DMS53 (cell line): ENCODE measurements at regions not wholly inside any gene's neighbourhood (a gene's known extent, or its start where the extent isn't known, plus 50 kb on each side); places are given as distances from the start of the nearest gene placed in this dataset.
"Not testable (repeated sequence)": the region's sequence is repeated elsewhere in the genome, so short reads cannot be mapped to it uniquely, and the experiment has no call there.

ENCODE experiments used
- DNase-seq: peaks from one replicate; lab custom pipeline; 2025; lab: John Stamatoyannopoulos, UW

DNA sequence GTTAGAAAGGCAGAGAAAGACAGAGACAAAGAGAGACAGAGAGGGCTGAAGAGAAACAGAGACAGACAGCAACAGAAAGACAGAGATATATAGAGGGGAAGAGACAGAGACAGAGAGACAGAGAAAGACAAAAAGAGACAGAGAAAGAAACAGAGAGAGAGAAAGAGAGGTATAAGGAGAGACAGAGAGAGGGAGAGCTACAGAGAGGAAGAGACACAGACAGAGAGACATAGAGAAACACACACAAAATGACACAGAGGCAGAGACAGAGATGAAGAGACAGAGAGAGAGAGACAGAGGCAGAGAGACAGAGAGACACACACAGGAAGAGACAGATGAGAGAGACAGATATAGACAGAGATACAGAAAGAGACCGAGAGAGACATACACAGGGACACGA is 168.6 kb downstream of the TMEM121 start:
- DNase-seq = no peak

DNA sequence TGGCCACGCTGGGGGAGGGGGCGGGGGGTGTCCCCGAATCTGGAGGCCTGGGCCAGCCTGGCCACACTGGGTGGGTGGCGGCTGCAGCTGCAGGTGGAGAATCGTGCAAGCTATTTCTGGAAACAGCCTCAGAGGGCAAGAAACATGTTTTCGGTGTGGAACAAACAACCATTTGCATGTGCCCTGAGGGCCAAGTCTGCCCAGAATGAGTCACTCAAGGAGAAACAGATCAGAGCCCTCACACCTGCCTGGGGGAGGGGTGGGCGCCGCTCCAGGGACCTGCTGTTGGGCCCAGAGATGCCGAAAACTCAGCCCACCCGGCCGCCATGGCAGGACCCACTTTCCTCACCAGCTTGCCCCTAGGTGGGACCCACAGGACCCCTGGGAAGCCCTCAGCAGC is 170.0 kb downstream of the TMEM121 start:
- not testable (repeated sequence) for DNase-seq

DNA sequence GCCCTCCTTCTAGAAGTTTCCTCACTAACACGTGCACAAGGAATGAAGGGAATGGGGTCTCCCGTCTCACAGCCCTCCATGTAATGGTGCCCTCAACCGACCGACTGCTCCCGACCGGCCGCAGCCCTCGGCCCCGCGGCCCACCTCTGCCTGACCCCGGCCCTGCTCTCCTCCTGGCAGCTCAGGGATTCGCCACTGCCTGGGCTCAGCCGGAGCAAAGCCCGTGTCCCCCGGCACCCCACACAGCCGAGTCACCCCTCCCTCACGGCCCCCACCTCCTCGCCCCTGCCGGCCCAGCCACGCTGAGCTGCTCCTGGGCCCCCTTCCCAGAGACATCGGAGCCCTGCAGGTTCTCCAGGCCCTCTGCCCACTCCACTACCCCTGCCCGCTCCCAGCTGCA is 171.0 kb downstream of the TMEM121 start:
- DNase-seq = not testable (repeated sequence)

DNA sequence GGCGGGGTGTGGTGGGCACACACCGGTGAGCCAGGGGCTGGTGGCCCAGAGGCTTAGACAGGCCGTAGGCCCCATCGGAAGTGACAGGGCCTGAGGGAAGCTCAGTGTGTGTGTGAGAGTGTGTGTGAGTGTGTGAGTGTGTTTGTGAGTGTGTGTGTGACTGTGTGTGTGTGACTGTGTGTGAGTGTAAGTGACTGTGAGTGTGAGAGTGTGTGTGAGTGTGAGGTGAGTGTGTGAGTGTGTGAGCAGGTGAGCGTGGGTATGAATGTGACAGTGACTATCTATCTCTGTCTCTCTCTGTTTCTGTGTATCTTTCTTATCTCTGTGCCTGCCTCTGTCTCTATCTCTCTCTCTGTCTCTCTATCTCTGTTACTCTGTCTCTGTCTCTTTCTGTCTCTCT is 171.6 kb downstream of the TMEM121 start:
- not testable (repeated sequence) for DNase-seq

DNA sequence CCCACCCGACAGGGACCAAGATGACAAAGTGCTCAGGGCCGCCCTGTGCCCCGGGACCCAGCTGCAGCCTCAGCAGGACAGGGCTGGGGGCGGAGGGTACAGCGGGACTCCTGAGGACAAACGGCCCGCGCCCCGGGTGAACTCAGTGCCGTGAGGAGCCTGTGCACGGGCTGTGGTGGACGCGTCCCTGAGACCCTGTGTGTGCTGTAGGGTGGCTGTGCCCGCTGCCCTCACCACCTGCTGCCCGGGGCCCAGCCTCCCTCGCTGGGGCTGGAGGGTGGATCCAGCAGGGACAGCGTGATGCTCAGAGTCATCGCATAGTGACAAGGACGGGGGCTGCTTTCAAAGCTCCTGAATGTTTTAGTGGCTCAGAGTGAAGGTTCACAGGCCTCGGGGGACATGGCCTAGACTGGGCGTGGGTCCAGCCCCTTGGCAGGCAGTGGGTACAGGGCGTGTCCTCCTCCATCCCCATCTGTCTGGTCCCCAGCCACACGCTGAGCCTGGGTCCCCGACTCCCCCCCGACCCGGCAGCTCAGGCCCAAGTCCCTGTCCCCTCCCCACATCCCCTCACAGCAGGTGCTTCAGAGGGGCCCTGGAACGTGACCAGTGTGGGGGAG is 172.7 kb downstream of the TMEM121 start:
- not testable (repeated sequence) for DNase-seq

DNA sequence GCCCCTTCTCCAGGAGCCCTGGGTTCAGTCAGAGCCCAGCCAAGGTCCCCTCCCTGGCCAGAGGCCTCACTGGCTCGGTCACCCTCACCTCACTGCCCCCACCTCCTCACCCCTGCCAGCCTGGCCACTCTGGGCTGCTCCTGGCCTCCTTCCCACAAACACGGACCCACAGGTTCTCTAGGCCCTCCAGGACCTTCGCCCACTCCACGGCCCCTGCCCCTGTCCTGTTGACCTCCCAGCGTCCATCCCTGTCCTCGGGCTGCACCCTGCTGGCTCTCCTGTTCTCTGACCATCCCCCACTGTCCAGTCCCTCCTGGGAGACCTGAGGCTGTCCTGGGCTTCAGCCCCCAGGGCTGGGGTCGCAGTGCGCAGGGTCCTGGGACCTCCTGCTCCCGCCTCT is 173.3 kb downstream of the TMEM121 start:
- not testable (repeated sequence) for DNase-seq

DNA sequence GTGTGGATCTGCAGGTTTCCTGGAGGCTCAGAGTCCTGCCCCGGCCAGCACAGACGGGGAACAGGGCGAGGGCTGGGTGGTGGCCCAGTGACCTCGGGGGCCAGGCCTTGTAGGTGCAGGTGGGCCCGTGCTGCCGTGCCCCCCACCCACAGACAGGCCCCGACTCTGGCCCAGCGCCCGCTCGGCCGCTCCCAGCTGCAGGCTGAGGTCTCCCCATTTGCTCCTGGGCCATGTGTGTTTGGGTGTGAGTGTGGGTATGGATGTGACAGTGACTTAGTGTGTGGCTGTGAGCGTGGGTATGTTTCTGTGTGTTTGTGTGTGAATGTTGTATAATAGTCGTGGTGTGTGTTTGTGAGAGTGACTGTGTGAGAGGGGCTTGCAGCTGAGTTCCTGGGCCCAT is 173.8 kb downstream of the TMEM121 start:
- DNase-seq = not testable (repeated sequence)

DNA sequence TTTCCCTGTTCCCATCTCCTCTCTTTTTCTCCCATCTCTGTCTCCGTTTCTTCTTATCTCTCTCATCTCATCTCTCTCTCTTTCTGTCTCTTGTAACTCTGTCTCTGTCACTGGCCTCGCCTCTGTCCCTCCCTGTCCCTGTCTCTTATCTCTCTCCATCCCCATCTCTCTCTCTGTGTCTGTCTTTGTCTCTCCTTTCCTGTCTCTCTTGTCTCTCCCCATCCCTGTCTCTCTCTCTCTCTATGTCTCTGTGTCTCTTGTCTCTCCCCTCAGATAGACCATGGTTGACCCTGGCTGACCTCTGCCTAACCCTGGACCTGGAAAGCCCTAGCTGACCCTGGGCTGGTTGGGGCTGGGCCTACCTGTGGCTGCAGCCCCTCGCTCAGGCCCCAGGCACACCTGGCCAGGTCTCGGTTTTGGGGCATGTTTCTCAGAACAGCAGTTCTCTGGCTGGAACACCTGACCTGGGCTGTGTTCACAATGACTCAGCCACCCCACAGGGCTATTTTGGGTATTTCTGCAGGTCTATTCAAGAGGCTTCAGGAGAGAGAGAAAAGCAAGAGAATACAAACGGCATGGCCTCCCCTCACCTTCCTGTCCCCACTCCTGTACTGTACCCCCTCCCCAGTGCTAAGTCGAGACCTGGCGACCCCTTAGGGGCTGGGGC is 174.4 kb downstream of the TMEM121 start:
- DNase-seq = no peak

DNA sequence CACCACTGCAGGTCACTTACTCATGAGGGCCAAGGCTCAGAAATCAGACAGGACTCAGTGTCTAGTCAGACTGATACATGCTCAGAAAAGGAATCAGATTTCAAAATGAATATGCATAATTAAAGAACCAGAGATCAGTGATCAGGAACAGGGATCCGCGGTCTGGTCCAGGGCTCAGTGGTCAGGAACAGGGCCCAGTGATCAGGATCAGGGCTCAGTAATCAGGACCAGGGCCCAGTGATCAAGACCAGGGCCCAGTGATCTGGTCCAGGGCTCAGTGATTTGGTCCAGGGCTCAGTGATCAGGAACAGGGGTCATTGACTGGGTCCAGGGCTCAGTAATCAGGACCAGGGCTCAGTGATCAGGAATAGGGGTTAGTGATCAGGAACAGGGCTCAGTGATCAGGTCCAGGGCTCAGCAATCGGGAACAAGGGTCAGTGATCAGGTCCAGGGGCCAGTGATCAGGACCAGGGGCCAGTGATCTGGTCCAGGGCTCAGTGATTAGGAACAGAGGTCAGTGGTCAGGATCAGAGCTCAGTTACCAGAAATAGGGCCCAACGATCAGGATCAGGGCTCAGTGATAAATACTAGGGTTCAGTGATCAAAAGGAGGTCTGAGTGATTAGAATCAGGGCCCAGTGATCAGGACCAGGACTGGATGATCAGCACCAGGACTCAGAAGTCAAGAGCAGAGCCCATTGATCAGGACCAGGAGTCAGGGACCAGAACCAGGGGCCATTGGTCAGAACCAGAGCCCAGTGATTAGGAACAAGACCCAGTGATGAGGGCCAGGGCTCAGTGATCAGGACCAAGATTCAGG is 175.3 kb downstream of the TMEM121 start:
- DNase-seq = no peak

DNA sequence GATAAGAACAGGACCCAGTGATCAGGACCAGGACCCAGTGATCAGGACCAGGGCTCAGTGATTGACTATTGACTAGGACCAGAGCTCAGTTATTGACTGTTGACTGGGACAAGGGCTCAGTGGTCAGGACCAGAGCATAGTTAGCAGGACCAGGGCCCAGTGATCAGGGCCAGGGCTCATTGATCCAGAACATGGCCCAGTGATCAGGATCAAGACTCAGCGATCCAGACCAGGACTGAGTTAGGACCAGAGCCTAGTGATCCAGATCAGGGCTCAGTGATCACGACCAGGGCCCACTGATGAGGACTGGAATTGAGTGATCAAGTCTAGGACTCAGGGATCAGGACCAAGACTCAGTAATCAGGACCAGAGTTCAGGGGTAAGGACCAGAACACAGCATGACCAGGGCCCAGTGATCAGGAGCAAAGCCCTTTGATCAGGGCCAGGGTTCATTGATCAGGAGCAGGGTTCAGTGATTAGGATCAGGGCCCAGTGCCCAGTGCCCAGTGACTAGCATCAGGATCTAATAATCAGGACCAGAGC is 176.0 kb downstream of the TMEM121 start:
- DNase-seq = no peak

DNA sequence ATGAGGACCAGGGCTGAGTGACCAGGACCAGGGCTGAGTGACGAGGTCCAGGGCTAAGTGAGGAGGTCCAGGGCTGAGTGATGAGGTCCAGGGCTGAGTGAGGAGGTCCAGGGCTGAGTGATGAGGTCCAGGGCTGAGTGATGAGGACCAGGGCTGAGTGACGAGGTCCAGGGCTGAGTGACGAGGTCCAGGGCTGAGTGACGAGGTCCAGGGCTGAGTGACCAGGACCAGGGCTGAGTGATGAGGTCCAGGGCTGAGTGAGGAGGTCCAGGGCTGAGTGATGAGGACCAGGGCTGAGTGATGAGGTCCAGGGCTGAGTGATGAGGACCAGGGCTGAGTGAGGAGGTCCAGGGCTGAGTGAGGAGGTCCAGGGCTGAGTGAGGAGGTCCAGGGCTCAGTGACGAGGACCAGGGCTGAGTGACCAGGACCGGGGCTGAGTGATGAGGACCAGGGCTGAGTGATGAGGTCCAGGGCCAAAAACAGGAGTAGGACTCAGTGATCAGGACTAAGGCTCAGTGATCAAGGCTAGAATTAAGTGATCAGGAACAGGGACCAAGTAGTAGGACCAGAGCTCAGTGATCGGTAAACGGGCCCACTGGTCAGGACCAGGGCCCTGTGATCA is 176.8 kb downstream of the TMEM121 start:
- not testable (repeated sequence) for DNase-seq

DNA sequence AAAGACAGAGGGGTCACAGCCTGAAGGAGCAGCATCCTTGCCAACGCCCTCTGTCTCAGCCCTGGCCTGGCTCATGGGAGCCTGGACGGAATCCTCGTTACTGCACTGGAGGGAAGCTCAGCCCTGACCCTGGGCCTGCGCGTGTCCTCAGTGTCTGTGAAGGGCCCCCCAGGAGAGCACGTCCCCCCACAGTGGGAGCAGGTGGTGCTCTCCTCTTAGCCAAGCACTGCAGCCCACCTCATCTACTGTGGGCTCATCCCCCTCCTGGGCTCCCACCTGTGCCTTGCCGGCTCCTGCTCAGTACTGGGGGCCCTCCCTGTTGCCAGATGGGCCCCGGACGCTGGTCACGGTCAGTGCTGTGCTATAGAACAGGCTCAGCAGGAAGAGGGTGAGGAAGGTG is 177.7 kb downstream of the TMEM121 start:
- not testable (repeated sequence) for DNase-seq

DNA sequence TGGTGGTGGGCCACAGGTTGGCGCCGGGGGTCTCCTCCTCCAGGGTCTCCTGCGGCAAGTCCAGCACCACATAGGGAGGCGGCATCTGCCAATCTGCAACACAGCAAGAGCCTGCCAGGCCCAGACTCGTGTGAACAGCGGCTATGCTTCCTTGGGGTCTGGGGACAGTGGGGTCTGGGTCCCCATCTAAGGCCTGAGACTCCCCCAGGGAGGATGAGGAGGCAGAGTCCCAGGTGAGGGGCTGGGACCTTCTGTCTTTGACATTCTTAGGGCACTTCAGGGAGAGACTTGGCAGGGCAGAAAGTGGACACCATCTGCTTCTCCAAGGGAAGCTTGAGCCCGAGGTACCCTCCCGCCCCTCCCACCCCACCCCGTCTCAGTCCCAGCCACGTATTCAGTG is 178.1 kb downstream of the TMEM121 start:
- DNase-seq = not testable (repeated sequence)

DNA sequence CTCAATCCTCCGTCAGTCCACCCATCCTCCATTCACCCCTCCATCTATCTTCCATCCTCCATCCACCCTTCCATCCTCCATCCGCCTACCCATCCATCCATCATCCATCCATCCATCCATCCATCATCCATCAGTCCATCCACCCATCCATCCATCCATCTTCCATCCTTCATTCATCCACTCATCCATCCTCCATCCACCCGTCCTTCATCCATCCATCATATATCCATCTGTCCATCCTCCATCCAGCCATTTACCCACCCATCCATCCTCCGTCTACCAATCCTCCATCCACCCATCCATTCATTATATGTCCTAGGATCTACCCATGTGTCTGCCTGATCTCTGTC is 179.1 kb downstream of the TMEM121 start:
- not testable (repeated sequence) for DNase-seq

DNA sequence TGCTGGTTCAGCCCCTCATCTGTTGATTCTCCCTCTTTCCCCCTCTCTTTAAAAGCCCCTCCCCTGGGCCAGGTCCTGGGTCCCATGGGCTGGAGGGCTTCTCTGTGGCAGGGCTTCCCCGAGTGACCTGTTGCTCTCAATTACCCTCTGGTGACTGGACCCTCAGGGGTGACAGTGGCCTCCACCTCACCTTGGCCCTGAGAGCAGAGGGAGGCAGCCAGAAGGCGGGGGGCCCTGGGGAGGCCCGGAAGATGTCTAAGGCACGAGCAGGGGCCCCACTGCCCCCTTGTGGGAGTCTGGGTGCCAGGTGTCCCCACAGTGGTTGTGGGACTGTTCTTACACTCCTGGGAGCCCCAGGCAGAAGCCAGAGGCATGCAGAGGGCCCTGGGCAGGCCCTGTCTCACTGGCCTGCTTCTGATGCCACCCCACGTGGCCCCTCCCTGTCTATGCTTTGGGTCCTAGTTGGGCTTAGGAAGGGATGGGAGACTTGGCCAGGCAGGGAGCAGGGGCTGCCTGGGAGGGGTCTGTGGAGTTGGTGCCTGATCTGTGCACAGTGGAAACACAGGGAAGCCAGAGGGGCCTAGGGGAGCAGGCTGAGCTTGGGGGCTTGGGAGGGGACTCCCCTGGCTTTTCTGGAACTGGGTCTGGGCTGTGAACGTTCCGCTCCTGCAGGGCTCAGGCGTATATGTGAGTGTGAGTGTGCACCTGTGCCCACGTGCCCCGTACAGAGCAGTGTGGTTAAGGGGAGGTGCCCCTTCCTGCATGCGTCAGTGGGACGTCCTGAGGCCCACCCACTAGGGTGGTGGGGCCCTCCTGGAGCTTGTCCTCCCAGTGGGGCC is 179.7 kb downstream of the TMEM121 start:
- not testable (repeated sequence) for DNase-seq

DNA sequence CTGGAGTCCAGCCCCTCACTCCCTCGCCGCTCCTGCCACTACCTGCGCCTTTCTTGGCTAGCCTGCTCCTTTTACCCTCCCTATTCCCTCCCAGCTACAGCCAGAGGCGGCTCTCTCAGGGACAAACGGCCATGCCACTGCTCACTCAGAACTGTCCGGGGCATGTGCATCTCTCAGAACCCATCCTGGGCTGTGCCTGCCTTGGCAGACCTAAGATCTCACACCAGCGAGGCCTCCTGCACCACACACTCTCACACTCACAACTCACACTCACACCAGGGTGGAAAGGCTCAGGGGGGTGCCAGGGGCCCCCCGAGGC is 180.3 kb downstream of the TMEM121 start:
- not testable (repeated sequence) for DNase-seq

DNA sequence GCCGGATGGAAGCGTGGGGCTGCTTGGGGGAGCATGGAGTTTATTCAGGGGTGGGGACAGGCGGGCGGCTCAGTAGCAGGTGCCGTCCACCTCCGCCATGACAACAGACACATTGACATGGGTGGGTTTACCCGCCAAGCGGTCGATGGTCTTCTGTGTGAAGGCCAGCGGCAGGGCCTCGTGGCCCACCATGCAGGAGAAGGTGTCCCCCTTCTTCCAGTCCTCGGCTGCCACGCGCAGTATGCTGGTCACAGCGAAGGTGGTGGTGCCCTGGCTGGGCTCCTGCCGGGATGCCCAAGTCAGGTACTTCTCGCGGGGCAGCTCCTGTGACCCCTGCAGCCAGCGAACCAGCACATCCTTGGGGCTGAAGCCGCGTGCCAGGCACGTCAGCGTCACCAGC is 180.7 kb downstream of the TMEM121 start:
- DNase-seq = not testable (repeated sequence)

DNA sequence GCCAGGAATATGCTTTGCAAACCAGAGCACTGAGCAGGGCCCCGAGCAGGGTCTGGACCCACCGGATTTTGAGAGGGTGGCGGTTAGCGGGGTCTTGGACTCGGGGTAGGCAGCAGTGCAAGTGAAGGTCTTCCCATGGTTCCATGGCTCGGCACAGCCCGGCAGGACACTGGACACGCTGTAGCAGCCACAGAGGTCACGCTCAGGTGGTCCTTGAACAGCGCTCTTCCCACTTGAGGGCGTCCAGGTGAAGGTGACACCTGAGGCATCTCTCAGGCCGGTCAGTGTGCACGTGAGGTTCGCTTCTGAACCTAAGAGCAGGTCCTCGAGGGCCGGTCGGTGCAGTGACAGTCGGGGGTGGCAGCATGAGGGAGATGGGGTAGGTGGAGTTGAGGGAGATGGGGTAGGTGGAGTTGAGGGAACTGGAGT is 181.4 kb downstream of the TMEM121 start:
- DNase-seq = not testable (repeated sequence)

DNA sequence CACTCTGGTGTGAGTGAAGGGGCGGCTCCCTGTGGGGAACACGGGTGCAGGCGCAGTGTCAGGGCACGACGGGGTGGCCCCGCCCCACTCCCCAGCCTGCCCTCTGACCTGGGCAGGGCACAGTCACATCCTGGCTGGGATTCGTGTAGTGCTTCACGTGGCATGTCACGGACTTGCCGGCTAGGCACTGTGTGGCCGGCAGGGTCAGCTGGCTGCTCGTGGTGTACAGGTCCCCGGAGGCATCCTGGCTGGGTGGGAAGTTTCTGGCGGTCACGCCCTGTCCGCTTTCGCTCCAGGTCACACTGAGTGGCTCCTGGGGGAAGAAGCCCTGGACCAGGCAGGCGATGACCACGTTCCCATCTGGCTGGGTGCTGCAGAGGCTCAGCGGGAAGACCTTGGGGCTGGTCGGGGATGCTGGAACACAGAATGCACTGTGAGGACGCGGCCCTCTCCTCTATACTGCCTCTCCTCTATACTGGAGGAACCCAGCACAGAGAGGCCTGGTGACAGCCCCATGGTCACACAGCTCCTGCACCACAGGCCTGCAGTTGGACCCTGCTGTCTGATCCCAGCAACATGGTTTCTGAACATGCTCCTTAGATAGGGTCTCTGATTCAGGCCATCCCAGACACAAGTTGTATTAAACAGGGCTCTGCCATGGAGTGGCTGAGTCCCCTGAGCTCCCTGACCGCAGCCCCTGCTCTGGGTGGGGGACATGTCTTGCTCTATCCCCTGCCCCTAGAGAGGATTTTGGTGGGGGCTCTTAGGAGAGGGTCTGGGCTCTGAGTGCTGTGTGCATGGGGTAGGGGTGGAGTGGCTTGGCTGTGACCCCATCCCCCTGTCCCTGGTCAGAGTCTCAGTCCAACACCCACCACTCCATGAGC is 182.1 kb downstream of the TMEM121 start:
- DNase-seq = not testable (repeated sequence)
